ENCODE measurements at regions not wholly inside any gene's neighbourhood (a gene's known extent, or its start where the extent isn't known, plus 50 kb on each side); places are given as distances from the start of the nearest gene placed in this dataset.

DNA sequence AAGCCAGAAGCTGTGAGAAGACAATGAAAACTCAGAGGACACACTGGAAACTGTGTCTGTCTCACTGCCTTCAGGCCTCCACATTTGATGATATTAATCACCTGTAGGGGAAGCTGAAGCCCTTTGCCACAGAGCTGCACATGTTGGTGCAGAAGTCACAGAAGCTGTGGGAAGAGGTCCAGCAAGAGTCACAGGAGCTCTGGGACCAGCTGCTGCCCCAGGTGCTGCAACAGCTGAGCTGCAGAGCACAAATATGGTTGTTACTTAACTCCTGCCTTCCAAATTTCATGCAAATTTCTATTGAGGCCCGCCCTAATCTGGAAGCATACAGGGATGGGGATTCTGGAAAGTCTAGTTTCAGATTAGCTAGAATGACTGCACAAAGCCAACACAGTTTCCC, 169.3 kb downstream of the OGFRL1 start:
- H3K4me3 ChIP-seq: no peak overlapping the region
- DNase-seq: no peak
- WGBS, 2 donors: 82 to 87% methylated on average over 1 of the region's 1 CpG
- H3K36me3 ChIP-seq (ENCODE audit: low read depth, missing control alignments): no peaks in the 10 kb centered on the region
- no peaks in the 10 kb centered on the region for H3K27me3 ChIP-seq
- intact Hi-C loops (cut with DNase I; ENCODE audit: low total_unique reads): no loop called here
- TF ChIP-seq, protein P1, sequence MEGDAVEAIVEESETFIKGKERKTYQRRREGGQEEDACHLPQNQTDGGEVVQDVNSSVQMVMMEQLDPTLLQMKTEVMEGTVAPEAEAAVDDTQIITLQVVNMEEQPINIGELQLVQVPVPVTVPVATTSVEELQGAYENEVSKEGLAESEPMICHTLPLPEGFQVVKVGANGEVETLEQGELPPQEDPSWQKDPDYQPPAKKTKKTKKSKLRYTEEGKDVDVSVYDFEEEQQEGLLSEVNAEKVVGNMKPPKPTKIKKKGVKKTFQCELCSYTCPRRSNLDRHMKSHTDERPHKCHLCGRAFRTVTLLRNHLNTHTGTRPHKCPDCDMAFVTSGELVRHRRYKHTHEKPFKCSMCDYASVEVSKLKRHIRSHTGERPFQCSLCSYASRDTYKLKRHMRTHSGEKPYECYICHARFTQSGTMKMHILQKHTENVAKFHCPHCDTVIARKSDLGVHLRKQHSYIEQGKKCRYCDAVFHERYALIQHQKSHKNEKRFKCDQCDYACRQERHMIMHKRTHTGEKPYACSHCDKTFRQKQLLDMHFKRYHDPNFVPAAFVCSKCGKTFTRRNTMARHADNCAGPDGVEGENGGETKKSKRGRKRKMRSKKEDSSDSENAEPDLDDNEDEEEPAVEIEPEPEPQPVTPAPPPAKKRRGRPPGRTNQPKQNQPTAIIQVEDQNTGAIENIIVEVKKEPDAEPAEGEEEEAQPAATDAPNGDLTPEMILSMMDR (IDR thresholded peaks at IDR 0.05): no peak
- H3K4me1 ChIP-seq: no peaks in the 10 kb centered on the region
- no peak overlapping the region for H3K27ac ChIP-seq
- H3K9me3 ChIP-seq: no peaks in the 10 kb centered on the region

DNA sequence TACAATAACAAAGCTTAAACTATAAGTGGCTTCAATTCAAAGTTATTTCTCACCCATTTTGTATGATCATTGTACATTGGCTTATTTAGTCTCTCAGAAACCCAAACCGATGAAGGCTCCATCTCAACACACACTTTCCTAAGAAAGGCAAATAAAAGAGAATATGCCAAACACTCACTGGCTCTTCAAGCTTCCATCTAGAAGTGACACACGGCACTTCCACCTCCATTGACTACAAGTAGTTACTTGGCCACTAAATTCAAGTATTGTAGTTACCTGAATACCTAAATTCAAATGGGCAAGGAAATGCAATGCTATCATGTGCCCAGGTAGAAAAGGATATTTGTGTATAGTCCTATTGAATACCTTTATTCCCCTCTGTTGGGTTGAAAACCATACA, 170.6 kb downstream of the OGFRL1 start:
- WGBS, 2 donors: 97 to 98% methylated on average over 2 of the region's 2 CpGs
- no peaks in the 10 kb centered on the region for H3K27me3 ChIP-seq
- no peak overlapping the region for H3K27ac ChIP-seq
- H3K36me3 ChIP-seq (ENCODE audit: low read depth, missing control alignments): no peaks in the 10 kb centered on the region
- TF ChIP-seq, protein P1 (IDR thresholded peaks at IDR 0.05): no peak
- no peak for TF ChIP-seq POLR2A (IDR thresholded peaks at IDR 0.05)
- H3K4me1 ChIP-seq: no peaks in the 10 kb centered on the region
- H3K4me3 ChIP-seq: no peak overlapping the region
- intact Hi-C loops (cut with DNase I; ENCODE audit: low total_unique reads): no loop called here
- H3K9me3 ChIP-seq: no peaks in the 10 kb centered on the region
- no peak for DNase-seq

DNA sequence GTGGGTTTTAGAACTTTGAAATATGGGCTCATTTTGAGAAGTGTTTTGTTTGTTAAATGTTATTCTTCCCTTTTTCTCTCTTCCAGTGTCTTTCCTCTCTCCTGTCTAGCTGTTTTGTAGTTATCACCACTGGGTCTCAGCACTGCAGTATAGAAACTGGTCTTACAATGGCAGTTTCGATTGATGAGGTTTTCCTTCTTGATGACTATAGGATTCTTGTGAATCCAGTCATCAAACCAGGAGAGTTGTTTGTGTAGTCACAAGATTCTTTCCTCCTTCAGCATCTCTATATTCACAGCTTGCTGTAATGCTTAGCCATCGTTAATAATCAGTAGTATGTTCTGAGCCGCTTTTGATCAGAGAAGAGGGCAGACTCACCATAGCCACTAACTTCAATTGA, 172.3 kb downstream of the OGFRL1 start:
- DNase-seq: no peak
- Histone ChIP-seq H3K4me1 (no peaks in the 10 kb centered on the region), H3K27ac (no peak overlapping the region), H3K4me3 (no peak overlapping the region), H3K36me3 (ENCODE audit: low read depth, missing control alignments) (no peaks in the 10 kb centered on the region), H3K27me3 (no peaks in the 10 kb centered on the region), H3K9me3 (no peaks in the 10 kb centered on the region)
- TF ChIP-seq, protein P1 (IDR thresholded peaks at IDR 0.05): no peak
- no peak for TF ChIP-seq POLR2A (IDR thresholded peaks at IDR 0.05)
- WGBS, 2 donors: 92 to 96% methylated on average over 3 of the region's 3 CpGs
- intact Hi-C loops (cut with DNase I; ENCODE audit: low total_unique reads): no loop called here

DNA sequence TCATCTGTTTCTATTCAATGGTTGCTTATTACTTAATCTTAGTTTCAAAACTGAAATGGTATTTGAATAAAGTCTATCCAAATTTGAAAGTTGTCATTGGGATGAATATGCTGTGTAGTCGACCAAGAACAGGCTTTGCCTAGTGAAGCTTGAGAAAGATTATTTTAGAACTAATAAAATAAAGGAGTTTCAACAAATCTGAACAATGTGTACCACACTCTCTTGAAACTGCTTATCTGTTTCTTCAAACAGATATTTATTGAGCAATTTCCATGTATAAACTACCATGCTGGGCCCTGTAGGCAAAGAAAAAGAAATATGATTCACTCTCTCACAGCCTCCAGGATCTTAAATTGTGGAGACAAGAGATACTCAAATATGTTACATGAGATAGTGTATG, 174.4 kb downstream of the OGFRL1 start:
- DNase-seq: no peak
- WGBS, 2 donors: 61 to 62% methylated on average over 1 of the region's 1 CpG
- TF ChIP-seq POLR2A (IDR thresholded peaks at IDR 0.05): no peak
- TF ChIP-seq, protein P1 (IDR thresholded peaks at IDR 0.05): no peak
- intact Hi-C loops (cut with DNase I; ENCODE audit: low total_unique reads): no loop called here
- Histone ChIP-seq H3K36me3 (ENCODE audit: low read depth, missing control alignments) (no peaks in the 10 kb centered on the region), H3K4me1 (no peaks in the 10 kb centered on the region), H3K4me3 (no peak overlapping the region), H3K27me3 (no peaks in the 10 kb centered on the region), H3K9me3 (no peaks in the 10 kb centered on the region), H3K27ac (no peak overlapping the region)

DNA sequence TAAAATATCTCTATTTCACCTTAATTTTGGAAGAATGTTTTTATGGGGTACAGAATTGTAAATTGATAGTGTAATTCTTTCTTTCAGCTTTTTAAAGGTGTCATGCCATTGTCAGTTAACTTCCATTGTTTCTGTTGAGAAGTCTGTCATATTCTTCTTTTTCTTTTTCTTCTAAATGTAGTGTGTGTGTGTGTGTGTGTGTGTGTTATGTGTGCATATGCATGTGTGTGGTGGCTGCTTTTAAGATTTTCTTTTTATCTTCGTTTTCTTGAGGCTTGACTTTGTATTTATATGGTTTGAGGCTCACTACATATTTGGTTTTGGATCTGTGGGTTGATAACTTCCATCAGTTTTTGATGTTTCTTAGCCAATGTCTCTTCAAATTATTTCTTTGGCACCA, 176.5 kb downstream of the OGFRL1 start:
- WGBS, 2 donors: 41 to 47% methylated on average over 1 of the region's 1 CpG
- no peak for DNase-seq
- H3K9me3 ChIP-seq: no peaks in the 10 kb centered on the region
- H3K4me3 ChIP-seq: no peak overlapping the region
- H3K27me3 ChIP-seq: no peaks in the 10 kb centered on the region
- no peak overlapping the region for H3K27ac ChIP-seq
- intact Hi-C loops (cut with DNase I; ENCODE audit: low total_unique reads): no loop called here
- no peak for TF ChIP-seq POLR2A (IDR thresholded peaks at IDR 0.05)
- TF ChIP-seq, protein P1 (IDR thresholded peaks at IDR 0.05): no peak
- H3K4me1 ChIP-seq: no peaks in the 10 kb centered on the region
- H3K36me3 ChIP-seq (ENCODE audit: low read depth, missing control alignments): no peaks in the 10 kb centered on the region

Measured in testis (tissue), 2 donors.